ENCODE measurements at regions not wholly inside any gene's neighbourhood (a gene's known extent, or its start where the extent isn't known, plus 50 kb on each side); places are given as distances from the start of the nearest gene placed in this dataset.

GRCh38 chr6:112482373-112482772 lies 135.2 kb downstream of the RFPL4B start (continued):
- TF ChIP-seq, protein P1, sequence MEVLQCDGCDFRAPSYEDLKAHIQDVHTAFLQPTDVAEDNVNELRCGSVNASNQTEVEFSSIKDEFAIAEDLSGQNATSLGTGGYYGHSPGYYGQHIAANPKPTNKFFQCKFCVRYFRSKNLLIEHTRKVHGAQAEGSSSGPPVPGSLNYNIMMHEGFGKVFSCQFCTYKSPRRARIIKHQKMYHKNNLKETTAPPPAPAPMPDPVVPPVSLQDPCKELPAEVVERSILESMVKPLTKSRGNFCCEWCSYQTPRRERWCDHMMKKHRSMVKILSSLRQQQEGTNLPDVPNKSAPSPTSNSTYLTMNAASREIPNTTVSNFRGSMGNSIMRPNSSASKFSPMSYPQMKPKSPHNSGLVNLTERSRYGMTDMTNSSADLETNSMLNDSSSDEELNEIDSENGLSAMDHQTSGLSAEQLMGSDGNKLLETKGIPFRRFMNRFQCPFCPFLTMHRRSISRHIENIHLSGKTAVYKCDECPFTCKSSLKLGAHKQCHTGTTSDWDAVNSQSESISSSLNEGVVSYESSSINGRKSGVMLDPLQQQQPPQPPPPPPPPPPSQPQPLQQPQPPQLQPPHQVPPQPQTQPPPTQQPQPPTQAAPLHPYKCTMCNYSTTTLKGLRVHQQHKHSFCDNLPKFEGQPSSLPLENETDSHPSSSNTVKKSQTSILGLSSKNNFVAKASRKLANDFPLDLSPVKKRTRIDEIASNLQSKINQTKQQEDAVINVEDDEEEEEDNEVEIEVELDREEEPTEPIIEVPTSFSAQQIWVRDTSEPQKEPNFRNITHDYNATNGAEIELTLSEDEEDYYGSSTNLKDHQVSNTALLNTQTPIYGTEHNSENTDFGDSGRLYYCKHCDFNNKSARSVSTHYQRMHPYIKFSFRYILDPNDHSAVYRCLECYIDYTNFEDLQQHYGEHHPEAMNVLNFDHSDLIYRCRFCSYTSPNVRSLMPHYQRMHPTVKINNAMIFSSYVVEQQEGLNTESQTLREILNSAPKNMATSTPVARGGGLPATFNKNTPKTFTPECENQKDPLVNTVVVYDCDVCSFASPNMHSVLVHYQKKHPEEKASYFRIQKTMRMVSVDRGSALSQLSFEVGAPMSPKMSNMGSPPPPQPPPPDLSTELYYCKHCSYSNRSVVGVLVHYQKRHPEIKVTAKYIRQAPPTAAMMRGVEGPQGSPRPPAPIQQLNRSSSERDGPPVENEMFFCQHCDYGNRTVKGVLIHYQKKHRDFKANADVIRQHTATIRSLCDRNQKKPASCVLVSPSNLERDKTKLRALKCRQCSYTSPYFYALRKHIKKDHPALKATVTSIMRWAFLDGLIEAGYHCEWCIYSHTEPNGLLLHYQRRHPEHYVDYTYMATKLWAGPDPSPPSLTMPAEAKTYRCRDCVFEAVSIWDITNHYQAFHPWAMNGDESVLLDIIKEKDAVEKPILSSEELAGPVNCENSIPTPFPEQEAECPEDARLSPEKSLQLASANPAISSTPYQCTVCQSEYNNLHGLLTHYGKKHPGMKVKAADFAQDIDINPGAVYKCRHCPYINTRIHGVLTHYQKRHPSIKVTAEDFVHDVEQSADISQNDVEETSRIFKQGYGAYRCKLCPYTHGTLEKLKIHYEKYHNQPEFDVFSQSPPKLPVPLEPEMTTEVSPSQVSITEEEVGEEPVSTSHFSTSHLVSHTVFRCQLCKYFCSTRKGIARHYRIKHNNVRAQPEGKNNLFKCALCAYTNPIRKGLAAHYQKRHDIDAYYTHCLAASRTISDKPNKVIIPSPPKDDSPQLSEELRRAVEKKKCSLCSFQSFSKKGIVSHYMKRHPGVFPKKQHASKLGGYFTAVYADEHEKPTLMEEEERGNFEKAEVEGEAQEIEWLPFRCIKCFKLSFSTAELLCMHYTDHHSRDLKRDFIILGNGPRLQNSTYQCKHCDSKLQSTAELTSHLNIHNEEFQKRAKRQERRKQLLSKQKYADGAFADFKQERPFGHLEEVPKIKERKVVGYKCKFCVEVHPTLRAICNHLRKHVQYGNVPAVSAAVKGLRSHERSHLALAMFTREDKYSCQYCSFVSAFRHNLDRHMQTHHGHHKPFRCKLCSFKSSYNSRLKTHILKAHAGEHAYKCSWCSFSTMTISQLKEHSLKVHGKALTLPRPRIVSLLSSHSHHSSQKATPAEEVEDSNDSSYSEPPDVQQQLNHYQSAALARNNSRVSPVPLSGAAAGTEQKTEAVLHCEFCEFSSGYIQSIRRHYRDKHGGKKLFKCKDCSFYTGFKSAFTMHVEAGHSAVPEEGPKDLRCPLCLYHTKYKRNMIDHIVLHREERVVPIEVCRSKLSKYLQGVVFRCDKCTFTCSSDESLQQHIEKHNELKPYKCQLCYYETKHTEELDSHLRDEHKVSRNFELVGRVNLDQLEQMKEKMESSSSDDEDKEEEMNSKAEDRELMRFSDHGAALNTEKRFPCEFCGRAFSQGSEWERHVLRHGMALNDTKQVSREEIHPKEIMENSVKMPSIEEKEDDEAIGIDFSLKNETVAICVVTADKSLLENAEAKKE (CRISPR knock-in tag; IDR thresholded peaks at IDR 0.05) = no peak
- TF ChIP-seq POLR2AphosphoS5 (IDR thresholded peaks at IDR 0.05; ENCODE audit: low read depth) (no peak), EZH2 (IDR thresholded peaks at IDR 0.05; ENCODE audit: low read depth, unreplicated experiment) (no peak)

- H3F3A ChIP-seq (replicated peaks; ENCODE audit: low read depth) = no peaks in the 10 kb centered on the region
- no peak overlapping the region for H3K4me3 ChIP-seq
- ATAC-seq (no peak), DNase-seq (ENCODE audit: low spot score) (no peak)
- H3K4me1 Mint-ChIP-seq = no peaks in the 10 kb centered on the region
- no peaks in the 10 kb centered on the region for H3K36me3 ChIP-seq (ENCODE audit: insufficient read depth)
- no peak overlapping the region for H3K4me3 Mint-ChIP-seq
- H3K27ac Mint-ChIP-seq = no peak overlapping the region
- H3K79me2 ChIP-seq (replicated peaks; ENCODE audit: insufficient read depth) = no peaks in the 10 kb centered on the region
- H3K9me3 Mint-ChIP-seq = no peaks in the 10 kb centered on the region
- H3K27me3 ChIP-seq (ENCODE audit: insufficient read depth) = no peaks in the 10 kb centered on the region
- H4K20me1 ChIP-seq (replicated peaks; ENCODE audit: insufficient read depth) = no peaks in the 10 kb centered on the region
- no peak for TF ChIP-seq EZH2phosphoT487 (IDR thresholded peaks at IDR 0.05; ENCODE audit: unreplicated experiment)
- TF ChIP-seq, protein P1 (CRISPR knock-in tag; IDR thresholded peaks at IDR 0.05) = no peak
- no peak for TF ChIP-seq POLR2AphosphoS5 (IDR thresholded peaks at IDR 0.05; ENCODE audit: low read depth)
- TF ChIP-seq ZNF331 (CRISPR knock-in tag; IDR thresholded peaks at IDR 0.05; ENCODE audit: low read depth) = no peak
- TF ChIP-seq NANOG (IDR thresholded peaks at IDR 0.05; ENCODE audit: borderline replicate concordance) = no peak
- no peaks in the 10 kb centered on the region for H3K27me3 Mint-ChIP-seq (ENCODE audit: insufficient read depth, low read depth, poor library complexity)
- H3K4me1 ChIP-seq (ENCODE audit: insufficient read depth) = no peaks in the 10 kb centered on the region
- H3K9me2 ChIP-seq (ENCODE audit: insufficient read depth) = peaks cover 8% of the 10 kb centered on the region; the same call in 1 of the 2 replicates
- no peak overlapping the region for H3K4me2 ChIP-seq
- no peaks in the 10 kb centered on the region for H3K36me3 Mint-ChIP-seq (ENCODE audit: low read depth)
- no peak overlapping the region for H2AFZ ChIP-seq
- no peak overlapping the region for H3K27ac ChIP-seq (ENCODE audit: low read depth)
Observed at GRCh38 chr6:112485120-112485826, 138.1 kb downstream of the RFPL4B start.
